HCT116 (cell line): ENCODE measurements at regions not wholly inside any gene's neighbourhood (a gene's known extent, or its start where the extent isn't known, plus 50 kb on each side); places are given as distances from the start of the nearest gene placed in this dataset.

Source experiments
- ATAC-seq: fragments of 200-7000 bp; cut with Tn5 transposase; 2 replicates; pipeline ENCODE4 v1.9.1; 2020; ENCODE audit warnings: mild to moderate bottlenecking, moderate library complexity
- BruUV-seq: library from RNA; stranded (reverse); fragments of 400-500 nt; replicated peaks from 2 replicates; lab custom pipeline; 2021; lab: Mats Ljungman, UMichigan
- CTCF ChIA-PET: fragments of 300-600 bp; sonication (Branson Sonifier 250); formaldehyde crosslinking; loops from one replicate; lab custom pipeline; 2021; ENCODE audit warnings: antibody characterized with exemption; lab: Charles Lee
- POLR2A ChIA-PET: fragments of 300-600, 350-600 bp; sonication (Branson Sonifier 250); formaldehyde crosslinking; loops from one replicate; lab custom pipeline; 2021; ENCODE audit warnings: antibody characterized with exemption; lab: Charles Lee
- RAD21 ChIA-PET, 2 experiments: fragments of 300-600 bp; sonication (Branson Sonifier 250); formaldehyde crosslinking; loops; one replicate each; lab custom pipeline; 2023; ENCODE audit warnings: low total read pairs in 2 of 2; ENCODE audit not compliant: uncharacterized antibody in 2 of 2, unreplicated experiment in 2 of 2, low non-redundant PET in 1 of 2; lab: Charles Lee
- DNase-seq: peaks from one replicate; pipeline ENCODE4 v3.0.0-alpha.2; 2010; ENCODE audit warnings: low read depth, low spot score
- H2AFZ ChIP-seq: fragments of 200-600 bp; shearing (Covaris generic), sonication (generic); 2 replicates; pipeline ENCODE4 v1.6.1; 2017; ENCODE audit warnings: low read depth, mixed run types, mixed read lengths, antibody characterized with exemption, low read length; ENCODE audit not compliant: poor library complexity, severe bottlenecking
- H3K27ac ChIP-seq: 2 replicates; pipeline ENCODE4 v1.5.1; 2012; ENCODE audit warnings: low read depth, low read length
- H3K27me3 ChIP-seq: fragments of 200-600 bp; sonication (generic); 2 replicates; pipeline ENCODE4 v1.6.1; 2016; ENCODE audit warnings: mixed run types, low read length, mixed read lengths; ENCODE audit not compliant: insufficient read depth
- H3K36me3 ChIP-seq, 2 experiments: fragments of 200-500 bp in 1 of 2; fragments of 200-600 bp in 1 of 2; sonication (Bioruptor generic) in 1 of 2; sonication (generic) in 1 of 2; 2 replicates each; pipeline versions ENCODE4 v1.5.1 to v1.6.1; 2014 to 2016; ENCODE audit warnings: low read length in 2 of 2, inconsistent platforms in 1 of 2, mixed read lengths in 1 of 2, mixed run types in 1 of 2; ENCODE audit not compliant: insufficient read depth in 2 of 2, control insufficient read depth in 1 of 2
- H3K4me1 ChIP-seq, 2 experiments: fragments of 200-600 bp in 1 of 2; sonication (generic) in 1 of 2; 2 replicates each; pipeline versions ENCODE4 v1.5.1 to v1.6.1; 2012 to 2017; ENCODE audit warnings: low read length in 2 of 2, inconsistent platforms in 1 of 2, mild to moderate bottlenecking in 1 of 2, mixed read lengths in 1 of 2, mixed run types in 1 of 2, moderate library complexity in 1 of 2; ENCODE audit not compliant: insufficient read depth in 2 of 2, control insufficient read depth in 1 of 2
- H3K4me2 ChIP-seq: fragments of 200-600 bp; sonication (generic); 2 replicates; pipeline ENCODE4 v1.6.1; 2017; ENCODE audit warnings: mixed run types, low read length, mixed read lengths
- H3K4me3 ChIP-seq, 2 experiments: fragments of 200-600 bp in 1 of 2; sonication (generic) in 1 of 2; replicated peaks in 1 of 2; 2 replicates each; pipeline ENCODE4 v1.5.1; 2011 to 2016; ENCODE audit warnings: low read length in 2 of 2, control low read depth in 1 of 2, low read depth in 1 of 2, mild to moderate bottlenecking in 1 of 2, mixed read lengths in 1 of 2, mixed run types in 1 of 2
- H3K79me2 ChIP-seq: fragments of 200-600 bp; sonication (generic); 2 replicates; pipeline ENCODE4 v1.6.1; 2017; ENCODE audit warnings: mild to moderate bottlenecking, mixed run types, low read length, moderate library complexity, mixed read lengths; ENCODE audit not compliant: insufficient read depth
- H3K9ac ChIP-seq: fragments of 200-600 bp; sonication (generic); 2 replicates; pipeline ENCODE4 v1.6.1; 2016; ENCODE audit warnings: low read length, mixed read lengths
- H3K9me2 ChIP-seq: fragments of 200-600 bp; sonication (generic), shearing (Covaris generic); 2 replicates; pipeline ENCODE4 v1.6.1; 2017; ENCODE audit warnings: mixed run types, mild to moderate bottlenecking, moderate library complexity; ENCODE audit not compliant: insufficient read depth
- H3K9me3 ChIP-seq, 2 experiments: fragments of 200-500 bp in 1 of 2; fragments of 200-600 bp in 1 of 2; sonication (Bioruptor generic) in 1 of 2; sonication (generic) in 1 of 2; 2 replicates each; pipeline ENCODE4 v1.6.1; 2014 to 2017; ENCODE audit warnings: low read length in 2 of 2, mixed read lengths in 2 of 2, inconsistent platforms in 1 of 2, low read depth in 1 of 2, mild to moderate bottlenecking in 1 of 2, mixed run types in 1 of 2, moderate library complexity in 1 of 2; ENCODE audit not compliant: control insufficient read depth in 1 of 2, insufficient read depth in 1 of 2
- H4K20me1 ChIP-seq: fragments of 200-600 bp; sonication (generic), shearing (Covaris generic); 2 replicates; pipeline ENCODE4 v1.6.1; 2017; ENCODE audit warnings: mixed run types, mild to moderate bottlenecking, moderate library complexity; ENCODE audit not compliant: insufficient read depth
- CBX3 ChIP-seq: IDR thresholded peaks from 2 replicates; pipeline ENCODE4 v1.6.1; 2012; ENCODE audit warnings: low read depth
- CEBPB ChIP-seq: IDR thresholded peaks from 2 replicates; pipeline ENCODE4 v1.6.1; 2012; ENCODE audit warnings: low read depth
- ELF1 ChIP-seq: IDR thresholded peaks from 2 replicates; pipeline ENCODE4 v1.6.1; 2012; ENCODE audit warnings: low read depth, borderline replicate concordance
- EZH2 ChIP-seq: fragments of 200-600 bp; sonication (generic); IDR thresholded peaks from 2 replicates; pipeline ENCODE4 v1.6.1; 2017; ENCODE audit warnings: antibody characterized with exemption, mixed run types
- EZH2phosphoT487 ChIP-seq: fragments of 200-600 bp; IDR thresholded peaks from 2 replicates; pipeline ENCODE4 v1.6.1; 2018; ENCODE audit warnings: antibody characterized with exemption, borderline replicate concordance
- FOSL1 ChIP-seq: IDR thresholded peaks from 2 replicates; pipeline ENCODE4 v1.6.1; 2012; ENCODE audit warnings: low read depth
- POLR2AphosphoS5 ChIP-seq: IDR thresholded peaks from 2 replicates; pipeline ENCODE4 v1.6.1; 2011; ENCODE audit warnings: mild to moderate bottlenecking, low read depth, low read length, moderate library complexity
- RAD21 ChIP-seq: IDR thresholded peaks from 2 replicates; pipeline ENCODE4 v1.6.1; 2012; ENCODE audit warnings: low read depth, mild to moderate bottlenecking
- SIN3A ChIP-seq: IDR thresholded peaks from 2 replicates; pipeline ENCODE4 v1.6.1; 2012; ENCODE audit warnings: low read depth
- SP1 ChIP-seq: IDR thresholded peaks from 2 replicates; pipeline ENCODE4 v1.6.1; 2012; ENCODE audit warnings: low read depth
- SRF ChIP-seq: IDR thresholded peaks from 2 replicates; pipeline ENCODE4 v1.6.1; 2012; ENCODE audit warnings: low read depth
- TCF7L2 ChIP-seq: IDR thresholded peaks from 2 replicates; pipeline ENCODE4 v1.7.0; 2011; ENCODE audit warnings: borderline replicate concordance, inconsistent platforms; ENCODE audit not compliant: insufficient read depth, insufficient read length; ENCODE audit errors: extremely low read depth
- YY1 ChIP-seq: IDR thresholded peaks from 2 replicates; pipeline ENCODE4 v1.6.1; 2011; ENCODE audit warnings: low read length, low read depth, moderate library complexity, mild to moderate bottlenecking; ENCODE audit not compliant: insufficient replicate concordance; ENCODE audit errors: extremely low read depth
- ZFX ChIP-seq: fragments of 450-650 bp; IDR thresholded peaks from 2 replicates; pipeline ENCODE4 v1.6.1; 2017
- ZNF274 ChIP-seq: fragments of 200-500 bp; sonication (Bioruptor generic); IDR thresholded peaks from 2 replicates; pipeline ENCODE4 v1.6.1; 2014; ENCODE audit warnings: mild to moderate bottlenecking, low read depth, low read length, inconsistent platforms
- intact Hi-C: fragments of 100-400 bp; cut with micrococcal nuclease; formaldehyde crosslinking; loops from 2 replicates; pipeline ENCODE4 v1.10.0; 2022
- TF ChIP-seq, protein P1 (sequence below): IDR thresholded peaks from 2 replicates; pipeline ENCODE4 v1.6.1; 2012; ENCODE audit warnings: low read depth
- TF ChIP-seq, protein P2 (sequence below), 3 experiments: fragments of 200-600 bp in 1 of 3; sonication (generic) in 1 of 3; IDR thresholded peaks in 2 of 3; conservative IDR thresholded peaks in 1 of 3; 2 replicates each; pipeline ENCODE4 v1.5.1; 2012 to 2017; ENCODE audit warnings: low read depth in 2 of 3, low read length in 2 of 3, antibody characterized with exemption in 1 of 3, borderline replicate concordance in 1 of 3, control low read depth in 1 of 3, mild to moderate bottlenecking in 1 of 3, mixed read lengths in 1 of 3, mixed run types in 1 of 3, moderate library complexity in 1 of 3; ENCODE audit not compliant: insufficient read depth in 1 of 3
- TF ChIP-seq, protein P3 (sequence below): IDR thresholded peaks from 2 replicates; pipeline ENCODE4 v1.6.1; 2011; ENCODE audit warnings: mild to moderate bottlenecking, low read length, moderate library complexity; ENCODE audit not compliant: insufficient replicate concordance; ENCODE audit errors: extremely low read depth
- TF ChIP-seq, protein P4 (sequence below): IDR thresholded peaks from 2 replicates; pipeline ENCODE4 v1.6.1; 2012
- TF ChIP-seq, protein P5 (sequence below): IDR thresholded peaks from 2 replicates; pipeline ENCODE4 v1.6.1; 2012

DNA sequence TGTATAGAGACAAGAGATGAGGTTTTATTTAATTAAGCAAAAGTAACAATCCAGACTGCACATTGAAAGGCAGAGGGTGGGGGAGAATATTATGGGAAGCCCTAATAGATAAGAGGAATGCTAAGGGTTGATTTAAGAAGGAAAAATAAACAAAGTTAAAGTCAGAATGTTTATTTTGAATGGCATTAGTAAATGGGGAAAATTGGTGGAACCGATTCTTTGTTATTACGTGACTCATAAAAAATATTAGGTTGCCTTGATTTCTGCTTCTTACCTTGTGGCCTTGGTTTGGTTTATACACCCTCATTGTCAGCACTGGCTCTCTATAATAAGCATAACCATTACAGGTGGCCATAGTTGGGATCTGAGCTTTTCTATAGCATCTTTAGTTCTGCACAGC lies 674.8 kb upstream of the CITED2 start:
- no TSS peak for BruUV-seq
- Histone ChIP-seq H3K4me3 (no peak overlapping the region), H3K27ac (no peak overlapping the region), H2AFZ (no peak overlapping the region), H3K79me2 (no peaks in the 10 kb centered on the region), H3K9me3 (no peaks in the 10 kb centered on the region), H3K27me3 (no peaks in the 10 kb centered on the region)
- POLR2A ChIA-PET = no interaction called here
- intact Hi-C loops = no loop called here
- DNase-seq = no peak
- TF ChIP-seq ZNF274 (no peak), SRF (no peak), RAD21 (no peak), CEBPB (no peak), CBX3 (no peak), SIN3A (no peak), ELF1 (no peak), EZH2phosphoT487 (no peak), ZFX (no peak), FOSL1 (no peak), TCF7L2 (no peak), POLR2AphosphoS5 (no peak), EZH2 (no peak), YY1 (no peak), SP1 (no peak)
- TF ChIP-seq, protein P1, sequence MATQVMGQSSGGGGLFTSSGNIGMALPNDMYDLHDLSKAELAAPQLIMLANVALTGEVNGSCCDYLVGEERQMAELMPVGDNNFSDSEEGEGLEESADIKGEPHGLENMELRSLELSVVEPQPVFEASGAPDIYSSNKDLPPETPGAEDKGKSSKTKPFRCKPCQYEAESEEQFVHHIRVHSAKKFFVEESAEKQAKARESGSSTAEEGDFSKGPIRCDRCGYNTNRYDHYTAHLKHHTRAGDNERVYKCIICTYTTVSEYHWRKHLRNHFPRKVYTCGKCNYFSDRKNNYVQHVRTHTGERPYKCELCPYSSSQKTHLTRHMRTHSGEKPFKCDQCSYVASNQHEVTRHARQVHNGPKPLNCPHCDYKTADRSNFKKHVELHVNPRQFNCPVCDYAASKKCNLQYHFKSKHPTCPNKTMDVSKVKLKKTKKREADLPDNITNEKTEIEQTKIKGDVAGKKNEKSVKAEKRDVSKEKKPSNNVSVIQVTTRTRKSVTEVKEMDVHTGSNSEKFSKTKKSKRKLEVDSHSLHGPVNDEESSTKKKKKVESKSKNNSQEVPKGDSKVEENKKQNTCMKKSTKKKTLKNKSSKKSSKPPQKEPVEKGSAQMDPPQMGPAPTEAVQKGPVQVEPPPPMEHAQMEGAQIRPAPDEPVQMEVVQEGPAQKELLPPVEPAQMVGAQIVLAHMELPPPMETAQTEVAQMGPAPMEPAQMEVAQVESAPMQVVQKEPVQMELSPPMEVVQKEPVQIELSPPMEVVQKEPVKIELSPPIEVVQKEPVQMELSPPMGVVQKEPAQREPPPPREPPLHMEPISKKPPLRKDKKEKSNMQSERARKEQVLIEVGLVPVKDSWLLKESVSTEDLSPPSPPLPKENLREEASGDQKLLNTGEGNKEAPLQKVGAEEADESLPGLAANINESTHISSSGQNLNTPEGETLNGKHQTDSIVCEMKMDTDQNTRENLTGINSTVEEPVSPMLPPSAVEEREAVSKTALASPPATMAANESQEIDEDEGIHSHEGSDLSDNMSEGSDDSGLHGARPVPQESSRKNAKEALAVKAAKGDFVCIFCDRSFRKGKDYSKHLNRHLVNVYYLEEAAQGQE = no peak
- TF ChIP-seq, protein P2, sequence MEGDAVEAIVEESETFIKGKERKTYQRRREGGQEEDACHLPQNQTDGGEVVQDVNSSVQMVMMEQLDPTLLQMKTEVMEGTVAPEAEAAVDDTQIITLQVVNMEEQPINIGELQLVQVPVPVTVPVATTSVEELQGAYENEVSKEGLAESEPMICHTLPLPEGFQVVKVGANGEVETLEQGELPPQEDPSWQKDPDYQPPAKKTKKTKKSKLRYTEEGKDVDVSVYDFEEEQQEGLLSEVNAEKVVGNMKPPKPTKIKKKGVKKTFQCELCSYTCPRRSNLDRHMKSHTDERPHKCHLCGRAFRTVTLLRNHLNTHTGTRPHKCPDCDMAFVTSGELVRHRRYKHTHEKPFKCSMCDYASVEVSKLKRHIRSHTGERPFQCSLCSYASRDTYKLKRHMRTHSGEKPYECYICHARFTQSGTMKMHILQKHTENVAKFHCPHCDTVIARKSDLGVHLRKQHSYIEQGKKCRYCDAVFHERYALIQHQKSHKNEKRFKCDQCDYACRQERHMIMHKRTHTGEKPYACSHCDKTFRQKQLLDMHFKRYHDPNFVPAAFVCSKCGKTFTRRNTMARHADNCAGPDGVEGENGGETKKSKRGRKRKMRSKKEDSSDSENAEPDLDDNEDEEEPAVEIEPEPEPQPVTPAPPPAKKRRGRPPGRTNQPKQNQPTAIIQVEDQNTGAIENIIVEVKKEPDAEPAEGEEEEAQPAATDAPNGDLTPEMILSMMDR (IDR thresholded peaks at IDR 0.05 in 2 of 3, conservative IDR thresholded peaks at IDR 0.05 in 1 of 3; ENCODE audit: borderline replicate concordance in 1 of 3, insufficient read depth in 1 of 3, low read depth in 2 of 3, low read length in 2 of 3) = no peak
- TF ChIP-seq, protein P3, sequence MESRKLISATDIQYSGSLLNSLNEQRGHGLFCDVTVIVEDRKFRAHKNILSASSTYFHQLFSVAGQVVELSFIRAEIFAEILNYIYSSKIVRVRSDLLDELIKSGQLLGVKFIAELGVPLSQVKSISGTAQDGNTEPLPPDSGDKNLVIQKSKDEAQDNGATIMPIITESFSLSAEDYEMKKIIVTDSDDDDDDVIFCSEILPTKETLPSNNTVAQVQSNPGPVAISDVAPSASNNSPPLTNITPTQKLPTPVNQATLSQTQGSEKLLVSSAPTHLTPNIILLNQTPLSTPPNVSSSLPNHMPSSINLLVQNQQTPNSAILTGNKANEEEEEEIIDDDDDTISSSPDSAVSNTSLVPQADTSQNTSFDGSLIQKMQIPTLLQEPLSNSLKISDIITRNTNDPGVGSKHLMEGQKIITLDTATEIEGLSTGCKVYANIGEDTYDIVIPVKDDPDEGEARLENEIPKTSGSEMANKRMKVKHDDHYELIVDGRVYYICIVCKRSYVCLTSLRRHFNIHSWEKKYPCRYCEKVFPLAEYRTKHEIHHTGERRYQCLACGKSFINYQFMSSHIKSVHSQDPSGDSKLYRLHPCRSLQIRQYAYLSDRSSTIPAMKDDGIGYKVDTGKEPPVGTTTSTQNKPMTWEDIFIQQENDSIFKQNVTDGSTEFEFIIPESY = no peak
- TF ChIP-seq, protein P4, sequence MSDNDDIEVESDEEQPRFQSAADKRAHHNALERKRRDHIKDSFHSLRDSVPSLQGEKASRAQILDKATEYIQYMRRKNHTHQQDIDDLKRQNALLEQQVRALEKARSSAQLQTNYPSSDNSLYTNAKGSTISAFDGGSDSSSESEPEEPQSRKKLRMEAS = no peak
- TF ChIP-seq, protein P5, sequence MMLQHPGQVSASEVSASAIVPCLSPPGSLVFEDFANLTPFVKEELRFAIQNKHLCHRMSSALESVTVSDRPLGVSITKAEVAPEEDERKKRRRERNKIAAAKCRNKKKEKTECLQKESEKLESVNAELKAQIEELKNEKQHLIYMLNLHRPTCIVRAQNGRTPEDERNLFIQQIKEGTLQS = no peak
- TF ChIP-seq, all 23 proteins: peak for 0
- Histone ChIP-seq H3K4me2 (no peak overlapping the region), H3K9me2 (no peaks in the 10 kb centered on the region), H3K4me1 (peaks cover 7 to 19% of the 10 kb centered on the region in 2 experiments; a peak in 2 of 4 replicates), H4K20me1 (no peaks in the 10 kb centered on the region), H3K36me3 (no peaks in the 10 kb centered on the region), H3K9ac (no peak overlapping the region)
- ChIA-PET RAD21 (no interaction called here), CTCF (no interaction called here)
- no peak for ATAC-seq
